GM18951 (cell line): ENCODE measurements at regions not wholly inside any gene's neighbourhood (a gene's known extent, or its start where the extent isn't known, plus 50 kb on each side); places are given as distances from the start of the nearest gene placed in this dataset.

Experiments used
- POLR2A ChIP-seq: IDR thresholded peaks from 4 replicates; pipeline ENCODE4 v1.6.1; 2011; ENCODE audit warnings: mild to moderate bottlenecking; ENCODE audit not compliant: insufficient read length, insufficient read depth; ENCODE audit errors: extremely low read depth
- in situ Hi-C: fragments of 300-500 bp; cut with MboI; formaldehyde crosslinking; loops from one replicate; pipeline ENCODE4 v1.12.0; 2022; ENCODE audit warnings: low sequenced_read_pairs, mixed read lengths, inconsistent platforms; ENCODE audit not compliant: unreplicated experiment

DNA sequence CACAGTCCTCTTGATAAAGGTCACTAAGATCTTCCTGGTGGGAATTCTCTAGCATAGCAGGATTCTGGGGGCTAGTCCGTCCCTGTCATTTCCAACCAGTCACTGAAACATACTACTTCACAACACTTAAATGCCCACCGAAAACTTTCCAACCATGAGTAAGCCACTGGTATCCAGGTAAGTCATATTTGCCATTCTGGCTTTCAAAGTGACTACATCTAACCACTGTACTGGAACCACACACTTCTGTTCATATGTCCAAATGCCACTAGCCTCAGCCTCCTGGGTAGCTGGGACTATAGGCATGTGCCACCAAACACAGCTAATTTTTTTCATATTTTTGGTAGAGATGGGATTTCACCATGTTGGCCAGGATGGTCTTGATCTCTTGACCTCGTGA lies 64.3 kb upstream of the VANGL1 start:
- in situ Hi-C loops, result no loop called here

GRCh38 chr1:115575661-115576060 lies 66.1 kb upstream of the VANGL1 start:
- in situ Hi-C loops, result no loop called here
- no peak for TF ChIP-seq POLR2A

More for the DNA sequence above, 64.3 kb upstream of the VANGL1 start:
- no peak for TF ChIP-seq POLR2A

- in situ Hi-C loops, result no loop called here
These were observed 69.1 kb upstream of the VANGL1 start for GRCh38 chr1:115572710-115573109.

DNA sequence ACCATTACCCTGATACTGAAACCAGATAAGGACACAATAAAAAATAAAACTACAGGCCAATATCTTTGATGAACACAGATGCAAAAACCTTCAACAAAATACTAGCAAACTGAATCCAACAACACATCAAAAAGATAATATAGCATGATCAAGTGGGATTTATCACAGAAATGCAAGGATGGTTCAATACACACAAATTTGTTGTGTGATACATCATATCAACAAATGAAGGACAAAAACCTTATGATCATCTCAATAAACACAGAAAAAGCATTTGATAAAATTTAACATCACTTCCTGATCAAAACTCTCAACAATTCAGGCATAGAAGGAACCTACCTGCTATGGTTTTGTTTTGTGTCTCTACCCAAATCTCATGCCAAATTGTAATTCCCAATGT lies 74.3 kb upstream of the VANGL1 start:
- in situ Hi-C loops, result no loop called here
- TF ChIP-seq POLR2A, result no peak

More at GRCh38 chr1:115572710-115573109, 69.1 kb upstream of the VANGL1 start:
- no peak for TF ChIP-seq POLR2A

GRCh38 chr1:115565791-115566190 lies 76.0 kb upstream of the VANGL1 start:
- in situ Hi-C loops, result no loop called here
- no peak for TF ChIP-seq POLR2A

DNA sequence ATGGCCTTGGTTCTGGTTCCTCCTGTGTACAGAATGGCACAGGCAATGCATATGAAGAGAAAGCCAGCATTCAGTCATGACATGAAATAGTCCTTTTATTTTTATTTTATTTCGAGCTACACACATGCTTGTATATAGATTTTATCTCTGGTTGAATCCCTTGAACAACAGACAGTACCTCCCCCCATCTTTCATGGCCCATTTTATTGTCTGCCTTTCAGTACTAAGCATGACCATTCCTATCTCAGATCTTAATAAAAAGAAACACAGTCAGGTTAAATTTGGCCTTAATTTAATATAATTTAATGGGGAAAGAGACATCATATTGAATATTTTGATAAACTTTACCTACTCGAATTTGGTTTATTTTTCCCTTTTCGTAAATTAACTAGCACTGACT lies 76.4 kb upstream of the VANGL1 start:
- no peak for TF ChIP-seq POLR2A
- in situ Hi-C loops, result no loop called here

DNA sequence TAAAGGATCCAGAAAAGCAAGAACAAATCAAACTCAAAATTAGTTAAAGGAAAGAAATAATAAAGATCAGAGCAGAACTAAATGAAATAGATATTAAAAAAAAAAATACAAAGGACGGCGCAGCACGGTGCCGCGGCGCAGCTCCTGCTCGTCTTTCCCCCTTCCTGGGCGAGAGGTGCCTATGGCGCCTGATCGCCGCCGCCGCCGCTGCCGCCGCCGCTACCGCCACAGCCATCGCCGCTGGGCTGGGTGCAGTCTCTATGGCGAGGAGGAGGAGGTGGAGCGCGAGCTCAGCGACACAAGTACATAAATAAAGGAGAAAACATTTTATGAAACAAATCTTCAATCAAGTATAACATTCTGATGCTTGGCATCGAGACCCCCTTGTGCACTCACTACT lies 77.6 kb upstream of the VANGL1 start:
- TF ChIP-seq POLR2A, result no peak
- in situ Hi-C loops, result no loop called here

DNA sequence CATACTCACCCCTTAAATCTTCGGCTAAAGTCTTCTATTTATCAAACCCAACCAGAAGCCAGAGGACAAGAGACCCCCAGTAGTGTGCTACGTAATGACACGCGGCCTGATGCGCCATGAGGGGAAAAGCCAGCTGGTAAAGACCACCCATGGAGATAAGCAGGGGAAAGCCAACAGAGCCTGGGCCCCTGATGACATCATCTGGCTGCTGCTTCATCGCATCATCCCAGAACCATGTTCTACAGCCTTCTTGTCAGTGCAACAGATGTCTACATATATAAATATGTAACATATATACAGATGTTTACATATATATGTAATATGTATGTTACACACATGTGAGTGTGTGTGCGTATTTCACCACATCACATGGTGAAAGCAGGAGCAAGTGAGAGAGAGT lies 81.7 kb upstream of the VANGL1 start:
- in situ Hi-C loops, result no loop called here
- no peak for TF ChIP-seq POLR2A

GRCh38 chr1:115558275-115558674 lies 83.5 kb upstream of the VANGL1 start:
- in situ Hi-C loops, result no loop called here
- TF ChIP-seq POLR2A, result no peak

DNA sequence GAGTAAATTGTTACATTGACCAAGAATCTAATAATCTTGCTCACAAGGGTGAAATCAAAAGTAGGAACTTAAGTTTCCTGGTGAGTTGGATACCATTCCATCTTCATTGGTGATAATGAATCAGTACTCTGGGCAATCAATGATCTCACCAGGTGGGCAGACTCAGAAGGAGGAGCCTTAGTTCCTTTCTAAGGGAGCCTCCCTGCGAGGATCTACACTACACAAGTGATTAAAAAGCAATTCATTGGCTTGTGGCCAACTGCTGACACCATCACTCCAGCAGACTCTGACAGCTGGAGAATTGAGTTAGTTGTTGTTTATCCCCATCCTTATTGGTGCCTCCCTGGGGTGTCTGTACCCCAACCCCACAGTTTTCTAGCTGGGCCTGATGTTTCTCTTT lies 84.1 kb upstream of the VANGL1 start:
- no peak for TF ChIP-seq POLR2A
- in situ Hi-C loops, result no loop called here

DNA sequence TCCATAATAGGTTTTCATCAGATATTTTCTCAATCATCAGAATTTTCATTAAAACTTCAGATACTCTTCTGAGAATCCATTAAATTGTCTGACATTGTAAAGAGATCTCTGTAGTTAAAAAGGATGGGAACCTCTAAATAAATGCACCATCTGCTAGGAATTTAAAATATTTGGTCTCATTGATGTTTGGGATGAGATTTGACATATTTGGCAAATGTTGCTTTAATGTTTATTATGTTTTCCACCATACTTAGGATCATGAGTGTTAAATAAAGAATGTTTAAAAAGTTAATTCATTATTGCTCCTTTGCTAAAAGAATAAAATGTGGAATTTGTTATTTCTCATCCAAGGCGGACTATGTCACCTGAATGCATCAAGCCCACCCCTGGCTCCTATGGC lies 85.5 kb upstream of the VANGL1 start:
- in situ Hi-C loops, result no loop called here
- TF ChIP-seq POLR2A, result no peak

GRCh38 chr1:115555446-115555845 lies 86.3 kb upstream of the VANGL1 start:
- TF ChIP-seq POLR2A, result no peak
- in situ Hi-C loops, result no loop called here

DNA sequence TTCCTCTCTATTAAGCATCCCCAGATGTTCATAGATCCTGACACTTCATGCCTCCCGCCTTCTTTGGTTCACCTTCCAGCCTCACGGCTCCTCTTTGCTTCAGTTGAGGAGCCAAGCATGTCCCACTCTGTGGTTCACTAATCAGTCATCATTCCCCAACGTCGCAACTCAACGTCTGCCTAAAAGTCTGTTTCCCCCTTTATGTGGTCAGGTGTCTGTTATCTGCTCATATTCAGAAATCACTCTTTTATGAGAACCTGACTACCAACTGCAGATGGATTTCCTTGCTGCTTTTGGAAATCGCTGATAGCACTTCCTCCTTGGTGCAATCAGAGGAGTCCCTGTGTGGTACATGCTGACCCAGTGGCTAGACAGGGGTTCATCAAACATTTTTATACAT lies 94.1 kb upstream of the VANGL1 start:
- TF ChIP-seq POLR2A, result no peak
- in situ Hi-C loops, result no loop called here

DNA sequence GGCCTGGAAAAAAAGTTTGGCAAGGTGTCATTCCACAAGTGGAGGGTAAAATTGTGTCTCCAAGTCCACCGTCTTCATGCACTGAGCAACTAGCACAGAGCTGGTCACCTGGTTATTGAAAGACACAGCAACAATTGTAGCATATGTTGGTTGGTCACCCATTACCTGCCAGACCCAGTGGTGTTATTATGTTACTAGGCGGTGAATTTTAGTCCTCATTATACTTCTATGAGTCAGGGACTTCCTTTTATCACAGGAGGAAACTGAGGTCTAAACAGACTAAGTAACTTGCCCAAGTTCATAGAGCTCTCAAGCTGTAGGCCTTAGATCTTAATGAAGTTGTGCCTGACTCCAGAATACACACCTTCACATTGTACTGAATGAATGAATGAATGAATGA lies 94.9 kb upstream of the VANGL1 start:
- TF ChIP-seq POLR2A, result no peak
- in situ Hi-C loops, result no loop called here
